GM23248 (cell line): ENCODE measurements at regions not wholly inside any gene's neighbourhood (a gene's known extent, or its start where the extent isn't known, plus 50 kb on each side); places are given as distances from the start of the nearest gene placed in this dataset.

ENCODE experiments used
- DNase-seq: peaks from one replicate; pipeline ENCODE4 v3.0.0-alpha.2; 2015
- H2AFZ ChIP-seq: fragments of 200-600 bp; sonication (generic); 2 replicates; pipeline ENCODE4 v1.6.1; 2016; ENCODE audit warnings: antibody characterized with exemption
- H3F3A ChIP-seq: fragments of 200-600 bp; sonication (generic); 2 replicates; pipeline ENCODE4 v1.6.1; 2016; ENCODE audit warnings: mild to moderate bottlenecking, antibody characterized with exemption, mixed run types; ENCODE audit not compliant: insufficient read depth
- H3K27ac ChIP-seq: fragments of 200-600 bp; sonication (generic); 2 replicates; pipeline ENCODE4 v1.5.1; 2016; ENCODE audit warnings: mild to moderate bottlenecking
- H3K27me3 ChIP-seq: fragments of 200-600 bp; sonication (generic); replicated peaks from 2 replicates; pipeline ENCODE4 v1.6.1; 2016; ENCODE audit warnings: mild to moderate bottlenecking; ENCODE audit not compliant: insufficient read depth
- H3K36me3 ChIP-seq: fragments of 200-600 bp; sonication (generic); 2 replicates; pipeline ENCODE4 v1.6.1; 2016; ENCODE audit warnings: low read depth, mild to moderate bottlenecking
- H3K4me1 ChIP-seq: fragments of 200-600 bp; sonication (generic); 2 replicates; pipeline ENCODE4 v1.6.1; 2016; ENCODE audit warnings: mild to moderate bottlenecking; ENCODE audit not compliant: insufficient read depth
- H3K4me2 ChIP-seq: fragments of 200-600 bp; sonication (generic); one replicate; pipeline ENCODE4 v1.6.1; 2016; ENCODE audit warnings: mild to moderate bottlenecking; ENCODE audit not compliant: unreplicated experiment
- H3K4me3 ChIP-seq: fragments of 200-600 bp; sonication (generic); 2 replicates; pipeline ENCODE4 v1.5.1; 2016; ENCODE audit warnings: mild to moderate bottlenecking
- H3K79me2 ChIP-seq: fragments of 200-600 bp; sonication (generic); 2 replicates; pipeline ENCODE4 v1.6.1; 2016; ENCODE audit warnings: mild to moderate bottlenecking; ENCODE audit not compliant: insufficient read depth
- H3K9ac ChIP-seq: fragments of 200-600 bp; sonication (generic); 2 replicates; pipeline ENCODE4 v1.6.1; 2016; ENCODE audit warnings: mild to moderate bottlenecking
- H3K9me2 ChIP-seq: fragments of 200-600 bp; sonication (generic); 2 replicates; pipeline ENCODE4 v1.6.1; 2016; ENCODE audit warnings: mixed run types, mild to moderate bottlenecking, moderate library complexity; ENCODE audit not compliant: insufficient read depth
- H3K9me3 ChIP-seq: fragments of 200-600 bp; sonication (generic); one replicate; pipeline ENCODE4 v1.6.1; 2017; ENCODE audit warnings: low read depth
- H4K20me1 ChIP-seq: fragments of 200-600 bp; sonication (generic); 2 replicates; pipeline ENCODE4 v1.6.0; 2016; ENCODE audit not compliant: insufficient read depth
- EZH2 ChIP-seq: fragments of 200-600 bp; sonication (generic); IDR thresholded peaks from 2 replicates; pipeline ENCODE4 v1.6.1; 2018; ENCODE audit warnings: antibody characterized with exemption, mild to moderate bottlenecking; ENCODE audit not compliant: insufficient read depth, poor library complexity, severe bottlenecking
- EZH2phosphoT487 ChIP-seq: fragments of 200-600 bp; sonication (generic); IDR thresholded peaks from 2 replicates; pipeline ENCODE4 v1.6.1; 2018; ENCODE audit warnings: antibody characterized with exemption, moderate library complexity, mild to moderate bottlenecking, low read depth; ENCODE audit not compliant: insufficient read depth
- WGBS, 2 experiments: methylation state at CpG; one replicate each; pipeline ENCODE4 v1.1.6; 2015 to 2017; ENCODE audit warnings: low lambda C conversion rate in 2 of 2, low coverage in 1 of 2; ENCODE audit errors: missing lambda C conversion rate in 2 of 2; 5-methylcytosine and 5-hydroxymethylcytosine counted together
- in situ Hi-C: fragments of 300-500 bp; cut with MboI; formaldehyde crosslinking; loops from 2 replicates; pipeline ENCODE4 v1.15.0; 2020

DNA sequence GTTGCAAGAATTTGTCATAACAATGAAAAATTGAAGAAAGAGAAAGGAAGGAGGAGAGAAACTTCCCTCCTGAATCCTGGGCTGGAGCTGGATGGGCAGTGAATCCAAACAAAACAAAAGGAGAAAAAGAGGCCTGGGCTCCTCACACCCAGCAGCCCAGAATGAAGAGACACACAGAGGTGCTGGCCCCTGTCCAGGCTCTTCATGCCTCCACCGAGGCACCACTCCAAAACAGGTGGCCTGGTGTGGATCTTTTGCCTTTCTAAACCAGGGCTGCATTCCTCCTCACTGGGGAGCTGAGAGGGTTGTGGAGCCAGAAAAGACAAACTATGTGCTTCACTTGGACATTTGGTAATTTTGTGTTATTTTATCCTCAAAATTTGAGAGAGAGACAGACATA is 76.0 kb downstream of the FAM124B start:
- no peak for DNase-seq
- no peak for TF ChIP-seq EZH2phosphoT487
- TF ChIP-seq EZH2 = no peak
- peaks cover 36% of the 10 kb centered on the region for H3K27me3 ChIP-seq
- H3K9ac ChIP-seq = no peak overlapping the region
- H3F3A ChIP-seq = no peaks in the 10 kb centered on the region
- no peaks in the 10 kb centered on the region for H3K4me1 ChIP-seq
- 23 to 29% methylated on average over 1 of the region's 1 CpG for WGBS, 2 experiments
- no peaks in the 10 kb centered on the region for H4K20me1 ChIP-seq
- in situ Hi-C loops = no loop called here
- no peak overlapping the region for H3K4me2 ChIP-seq
- no peaks in the 10 kb centered on the region for H3K9me3 ChIP-seq
- no peak overlapping the region for H3K27ac ChIP-seq
- no peak overlapping the region for H3K4me3 ChIP-seq
- no peaks in the 10 kb centered on the region for H3K9me2 ChIP-seq
- H3K79me2 ChIP-seq = no peaks in the 10 kb centered on the region
- no peaks in the 10 kb centered on the region for H3K36me3 ChIP-seq
- no peak overlapping the region for H2AFZ ChIP-seq

DNA sequence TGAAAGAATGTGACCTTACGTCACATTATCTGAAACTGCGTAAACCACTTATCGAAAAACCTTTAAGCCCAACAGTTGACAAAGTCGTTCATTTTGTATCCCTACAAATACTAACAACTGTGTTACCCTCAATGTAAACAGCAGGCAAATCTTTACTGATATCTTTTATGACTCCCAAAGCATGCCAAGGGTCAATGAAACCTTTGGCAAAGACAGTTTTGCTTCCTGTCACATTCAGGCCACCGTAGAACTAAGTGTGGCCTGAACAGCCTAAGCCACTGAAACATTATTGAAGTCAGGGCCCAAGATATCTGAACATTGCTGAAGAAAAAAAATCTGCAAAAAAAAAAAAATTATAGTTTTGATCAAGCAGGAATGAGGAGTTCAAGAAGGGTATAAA is 77.3 kb downstream of the FAM124B start:
- H3K4me1 ChIP-seq = no peaks in the 10 kb centered on the region
- no peak for TF ChIP-seq EZH2
- TF ChIP-seq EZH2phosphoT487 = no peak
- H3K4me2 ChIP-seq = no peak overlapping the region
- in situ Hi-C loops = no loop called here
- H3K9me3 ChIP-seq = no peaks in the 10 kb centered on the region
- H4K20me1 ChIP-seq = no peaks in the 10 kb centered on the region
- H3F3A ChIP-seq = no peaks in the 10 kb centered on the region
- no peak overlapping the region for H3K27ac ChIP-seq
- no peaks in the 10 kb centered on the region for H3K9me2 ChIP-seq
- DNase-seq = no peak
- peaks cover 45% of the 10 kb centered on the region for H3K27me3 ChIP-seq
- no peak overlapping the region for H2AFZ ChIP-seq
- no peak overlapping the region for H3K4me3 ChIP-seq
- no peaks in the 10 kb centered on the region for H3K36me3 ChIP-seq
- no peaks in the 10 kb centered on the region for H3K79me2 ChIP-seq
- WGBS, 2 experiments = 79 to 81% methylated on average over 5 of the region's 5 CpGs
- no peak overlapping the region for H3K9ac ChIP-seq

DNA sequence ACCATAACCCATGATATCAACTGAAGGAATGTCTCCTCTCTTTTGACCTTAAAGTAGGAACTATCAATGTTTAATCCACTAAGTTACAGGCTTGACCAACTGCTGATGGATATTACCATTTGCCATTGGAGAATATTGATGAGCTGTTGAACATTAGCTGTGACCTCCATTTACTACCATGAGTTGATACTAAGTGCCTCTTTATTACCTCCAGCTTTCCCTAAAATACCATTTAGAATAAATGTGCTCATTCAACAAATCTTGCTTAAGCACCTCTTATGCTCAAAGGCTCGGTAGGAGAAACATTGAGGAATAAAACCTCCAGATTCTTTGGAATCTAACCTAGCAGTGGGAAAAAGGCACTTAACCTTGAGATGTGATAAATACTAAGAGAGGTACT is 81.2 kb downstream of the FAM124B start:
- Histone ChIP-seq H3K79me2 (no peaks in the 10 kb centered on the region), H3F3A (no peaks in the 10 kb centered on the region), H3K36me3 (no peaks in the 10 kb centered on the region), H4K20me1 (no peaks in the 10 kb centered on the region), H3K9ac (no peak overlapping the region), H3K4me2 (no peak overlapping the region), H2AFZ (no peak overlapping the region), H3K27ac (no peak overlapping the region), H3K9me3 (no peaks in the 10 kb centered on the region), H3K4me1 (no peaks in the 10 kb centered on the region), H3K9me2 (no peaks in the 10 kb centered on the region), H3K4me3 (no peak overlapping the region), H3K27me3 (peaks cover 43% of the 10 kb centered on the region)
- 81 to 84% methylated on average over 1 of the region's 1 CpG for WGBS, 2 experiments
- TF ChIP-seq EZH2 (no peak), EZH2phosphoT487 (no peak)
- DNase-seq = no peak
- in situ Hi-C loops = no loop called here

DNA sequence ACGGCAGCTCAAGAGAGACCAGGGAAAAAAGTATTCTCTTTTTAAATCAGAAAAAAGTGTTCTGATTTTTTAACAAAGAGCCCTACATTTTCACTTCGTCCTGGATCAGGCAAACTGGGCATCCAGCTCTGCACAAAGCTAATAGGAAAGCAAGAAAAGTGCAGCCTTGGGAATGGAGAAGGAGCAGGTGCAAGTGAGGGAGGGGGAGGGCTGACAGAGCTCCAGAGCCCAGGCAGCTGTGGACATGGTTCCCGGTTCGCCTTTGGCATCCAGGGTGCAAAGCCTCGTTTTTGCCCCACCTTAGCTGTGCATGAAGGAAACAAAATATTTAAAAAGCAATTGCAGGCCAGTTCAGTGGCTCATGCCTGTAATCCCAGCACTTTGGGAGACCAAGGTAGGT is 82.2 kb downstream of the FAM124B start:
- TF ChIP-seq EZH2 = no peak
- no peak for TF ChIP-seq EZH2phosphoT487
- 63 to 81% methylated on average over 5 of the region's 5 CpGs for WGBS, 2 experiments
- Histone ChIP-seq H3F3A (no peaks in the 10 kb centered on the region), H3K9ac (no peak overlapping the region), H3K9me2 (no peaks in the 10 kb centered on the region), H3K4me3 (no peak overlapping the region), H4K20me1 (no peaks in the 10 kb centered on the region), H3K79me2 (no peaks in the 10 kb centered on the region), H2AFZ (no peak overlapping the region), H3K36me3 (no peaks in the 10 kb centered on the region), H3K4me2 (no peak overlapping the region), H3K9me3 (no peaks in the 10 kb centered on the region), H3K27me3 (peaks cover 51% of the 10 kb centered on the region), H3K27ac (no peak overlapping the region), H3K4me1 (no peaks in the 10 kb centered on the region)
- in situ Hi-C loops = no loop called here
- DNase-seq = no peak

DNA sequence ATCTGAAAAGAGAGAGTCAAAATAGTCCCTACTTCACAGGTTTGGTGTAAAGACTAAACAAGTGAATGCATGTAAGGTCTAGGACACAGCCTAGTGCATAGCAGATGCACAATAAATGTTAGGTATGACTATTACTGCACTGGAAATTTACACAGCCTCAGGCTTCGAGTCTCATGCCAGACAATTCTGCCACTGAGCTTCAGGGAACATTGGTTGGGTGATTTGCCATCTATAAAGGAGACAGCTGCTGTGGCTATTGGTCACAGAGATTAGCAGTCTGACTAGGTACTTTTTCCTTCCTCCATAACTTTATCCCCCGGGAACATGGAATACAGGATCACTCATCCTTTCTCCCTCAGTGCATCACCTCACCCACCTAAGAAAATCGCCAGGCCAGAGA is 89.2 kb downstream of the FAM124B start:
- TF ChIP-seq EZH2 = no peak
- TF ChIP-seq EZH2phosphoT487 = no peak
- Histone ChIP-seq H3K4me2 (no peak overlapping the region), H3K9me2 (no peaks in the 10 kb centered on the region), H3F3A (no peaks in the 10 kb centered on the region), H3K4me1 (peaks cover 7% of the 10 kb centered on the region; the same call in 1 of the 2 replicates), H3K36me3 (no peaks in the 10 kb centered on the region), H2AFZ (no peak overlapping the region), H3K27me3 (peaks cover 9% of the 10 kb centered on the region; the same call in 1 of the 2 replicates), H3K4me3 (no peak overlapping the region), H3K79me2 (no peaks in the 10 kb centered on the region), H3K9me3 (no peaks in the 10 kb centered on the region), H3K27ac (no peak overlapping the region), H4K20me1 (no peaks in the 10 kb centered on the region), H3K9ac (no peak overlapping the region)
- no peak for DNase-seq
- 67 to 71% methylated on average over 3 of the region's 3 CpGs for WGBS, 2 experiments
- in situ Hi-C loops = no loop called here
